Limb (tissue), 2 donors: ENCODE measurements at regions not wholly inside any gene's neighbourhood (a gene's known extent, or its start where the extent isn't known, plus 50 kb on each side); places are given as distances from the start of the nearest gene placed in this dataset.
"Not testable (repeated sequence)": the region's sequence is repeated elsewhere in the genome, so short reads cannot be mapped to it uniquely, and the experiment has no call there.

Source experiments
- DNase-seq, 2 donors: peaks; one replicate each; pipeline ENCODE4 v3.0.0-alpha.2; 2016; ENCODE audit errors: extremely low spot score in 2 of 2

DNA sequence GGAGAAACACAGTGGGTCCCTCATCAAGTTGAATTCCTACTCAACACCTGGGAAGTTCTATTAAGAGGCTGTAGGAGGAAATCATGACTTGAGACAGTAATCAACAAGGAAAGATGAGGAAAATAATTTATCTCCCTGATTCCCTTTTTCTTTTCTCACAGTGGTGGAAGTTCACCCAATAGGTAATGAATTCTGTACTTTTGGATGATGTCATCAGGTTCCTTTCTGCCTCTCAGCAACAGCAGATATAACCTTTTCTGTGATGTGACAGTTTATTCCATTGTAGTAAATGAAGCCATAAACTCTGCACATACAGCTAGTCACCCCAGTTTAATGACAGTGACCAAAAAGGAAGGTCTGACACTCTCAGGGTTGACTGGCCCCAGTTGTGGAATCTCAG lies 1265.0 kb downstream of the NXPH1 start:
- no peak for DNase-seq

DNA sequence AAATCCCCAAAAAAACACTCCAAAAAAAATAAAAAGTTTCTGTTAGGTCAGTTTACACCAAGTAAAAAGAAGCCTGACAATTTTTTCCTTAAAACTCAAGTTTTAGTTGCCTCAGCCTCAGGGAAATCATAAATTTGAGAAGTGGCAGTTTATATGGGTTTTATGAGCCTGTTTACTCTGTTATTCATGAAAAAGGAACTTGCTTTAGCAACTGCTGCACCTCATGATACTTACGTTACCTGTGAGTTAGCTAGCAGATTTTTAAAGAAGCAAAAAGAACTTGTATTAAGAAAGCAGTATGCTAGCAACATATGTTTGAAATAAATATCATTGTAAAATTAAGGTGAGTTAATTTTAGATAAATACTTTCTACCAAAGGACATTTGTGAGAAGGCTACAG lies 1264.5 kb upstream of the PHF14 start:
- no peak for DNase-seq

DNA sequence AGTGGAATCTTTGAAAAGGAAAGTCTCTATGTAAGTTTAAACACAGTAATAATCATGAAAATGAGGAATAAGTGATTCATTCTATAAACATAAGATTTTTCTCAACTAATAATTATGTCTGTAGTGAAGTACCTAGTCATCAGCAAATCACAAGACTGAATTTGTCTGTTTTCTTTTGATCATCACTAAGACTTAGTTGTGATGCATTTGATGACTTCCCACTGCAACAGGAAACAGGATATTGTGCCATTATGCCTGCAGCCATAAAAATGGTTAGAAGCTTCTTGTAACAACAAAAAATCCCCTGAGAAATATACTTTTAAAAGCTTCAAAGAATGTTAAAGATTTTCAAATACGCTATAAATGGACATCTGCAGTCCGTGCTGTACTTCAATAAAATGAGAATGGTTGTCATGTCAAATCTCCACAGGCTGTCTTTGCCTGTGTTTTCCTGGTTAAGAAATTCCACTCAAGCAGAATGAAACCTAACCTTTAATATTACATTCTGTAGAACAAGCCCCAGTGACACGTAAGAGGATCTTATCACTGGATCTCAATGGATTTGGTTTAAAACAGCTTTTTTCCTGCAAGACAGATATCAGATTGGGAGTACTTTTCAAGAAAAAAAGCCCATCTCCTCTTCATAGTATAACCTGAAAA lies 1262.3 kb upstream of the PHF14 start:
- DNase-seq = no peak

DNA sequence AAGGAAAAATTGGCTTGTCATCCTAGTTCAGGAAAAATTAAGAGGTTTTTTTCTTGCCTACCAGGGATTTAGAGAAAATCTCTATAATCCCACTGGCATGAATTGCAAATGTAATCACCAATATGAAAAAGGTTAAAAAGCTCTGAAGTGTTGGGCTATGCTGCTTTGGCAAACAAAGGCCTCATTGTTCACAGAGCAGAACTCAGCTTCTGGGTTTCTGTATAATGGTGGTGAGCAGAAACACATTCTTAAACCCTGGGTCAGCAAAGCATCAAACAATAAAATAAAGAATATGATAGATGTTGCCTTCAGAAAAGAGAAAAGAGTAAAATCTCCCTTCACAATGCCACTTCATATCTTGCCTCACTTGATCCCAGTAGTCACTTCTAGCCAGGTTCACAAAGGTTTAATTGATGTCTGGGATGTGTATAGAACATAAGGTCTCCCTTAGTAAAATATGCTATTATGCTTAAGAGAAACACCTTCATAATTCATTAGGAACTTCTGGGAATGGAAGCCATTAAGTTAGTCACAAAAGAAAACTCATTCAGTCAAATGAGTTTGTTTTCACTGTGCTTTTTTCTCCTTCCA lies 1255.5 kb upstream of the PHF14 start:
- no peak for DNase-seq

DNA sequence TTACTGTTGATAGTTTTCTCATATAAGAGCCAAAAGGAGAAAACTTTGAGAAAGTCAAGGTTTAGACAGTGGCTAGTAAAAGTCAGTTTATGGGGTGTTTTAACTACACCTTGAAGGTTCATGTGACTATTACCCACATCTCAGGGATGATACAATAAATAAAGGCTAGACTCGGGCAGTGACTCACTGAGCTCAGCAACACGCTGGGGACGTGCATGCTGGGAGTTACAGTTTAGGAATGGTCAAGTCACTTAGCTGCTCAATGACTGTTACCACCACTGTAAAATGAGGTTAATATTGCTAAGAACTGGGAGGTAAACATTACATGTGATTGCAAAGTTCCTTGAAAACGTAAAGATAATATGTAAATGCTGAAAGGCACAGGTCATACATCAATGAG lies 1254.4 kb upstream of the PHF14 start:
- no peak for DNase-seq

DNA sequence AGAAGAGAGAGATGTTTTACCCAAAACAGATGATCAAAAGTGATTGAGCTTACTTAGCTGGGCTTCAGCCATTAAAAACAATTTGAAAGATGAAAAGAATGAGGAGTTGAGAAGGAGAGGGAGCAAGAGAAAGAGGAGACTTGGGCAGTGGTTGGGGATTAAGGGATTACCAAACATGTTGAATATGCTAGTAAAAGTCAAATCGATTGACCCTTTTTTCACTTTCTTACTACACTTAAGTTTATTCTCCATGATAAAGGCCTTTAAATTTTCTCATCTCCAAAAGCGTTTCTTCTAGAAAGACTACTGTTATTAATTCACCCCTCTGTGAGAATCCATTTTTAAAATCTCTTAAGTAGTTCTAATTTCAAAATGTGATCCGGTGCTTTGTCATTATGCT lies 1254.0 kb upstream of the PHF14 start:
- DNase-seq = no peak

DNA sequence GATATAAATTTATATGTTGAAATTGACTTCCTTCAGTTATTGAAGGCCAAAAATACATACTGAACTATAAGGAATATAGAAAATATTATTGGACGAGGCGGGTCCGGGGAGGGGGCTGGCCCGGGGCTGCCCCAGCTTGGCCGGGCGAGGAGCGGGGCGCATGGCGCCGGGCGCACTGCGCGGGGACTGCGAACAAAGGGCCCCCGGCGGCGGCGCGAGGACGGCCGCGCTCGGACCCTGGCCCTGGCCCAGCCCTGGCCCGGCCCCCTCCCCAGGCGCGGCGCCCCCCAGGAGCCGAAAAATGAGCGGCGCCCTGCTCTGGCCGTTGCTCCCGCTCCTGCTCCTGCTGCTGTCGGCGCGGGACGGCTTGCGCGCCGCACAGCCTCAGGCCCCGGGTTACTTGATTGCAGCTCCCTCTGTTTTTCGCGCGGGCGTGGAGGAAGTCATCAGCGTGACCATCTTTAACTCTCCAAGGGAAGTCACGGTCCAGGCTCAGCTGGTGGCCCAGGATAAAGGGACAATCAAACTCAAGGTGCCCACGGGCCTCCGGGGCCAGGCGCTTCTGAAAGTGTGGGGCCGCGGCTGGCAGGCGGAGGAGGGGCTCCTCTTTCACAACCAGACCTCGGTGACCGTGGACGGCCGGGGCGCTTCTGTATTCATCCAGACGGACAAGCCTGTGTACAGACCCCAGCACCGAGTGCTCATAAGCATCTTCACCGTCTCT lies 1247.6 kb upstream of the PHF14 start:
- not testable (repeated sequence) for DNase-seq

DNA sequence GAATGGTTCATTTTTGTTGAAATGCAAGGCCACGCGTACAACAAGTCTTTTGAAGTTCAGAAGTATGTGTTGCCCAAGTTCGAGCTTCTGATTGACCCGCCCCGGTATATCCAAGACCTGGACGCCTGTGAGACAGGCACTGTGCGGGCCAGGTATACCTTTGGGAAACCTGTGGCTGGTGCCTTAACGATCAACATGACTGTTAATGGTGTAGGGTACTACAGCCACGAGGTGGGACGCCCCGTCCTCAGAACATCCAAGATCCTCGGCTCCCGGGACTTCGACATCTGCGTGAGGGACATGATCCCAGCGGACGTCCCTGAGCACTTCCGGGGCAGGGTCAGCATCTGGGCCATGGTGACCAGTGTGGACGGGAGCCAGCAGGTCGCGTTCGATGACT lies 1246.9 kb upstream of the PHF14 start:
- DNase-seq = not testable (repeated sequence)

DNA sequence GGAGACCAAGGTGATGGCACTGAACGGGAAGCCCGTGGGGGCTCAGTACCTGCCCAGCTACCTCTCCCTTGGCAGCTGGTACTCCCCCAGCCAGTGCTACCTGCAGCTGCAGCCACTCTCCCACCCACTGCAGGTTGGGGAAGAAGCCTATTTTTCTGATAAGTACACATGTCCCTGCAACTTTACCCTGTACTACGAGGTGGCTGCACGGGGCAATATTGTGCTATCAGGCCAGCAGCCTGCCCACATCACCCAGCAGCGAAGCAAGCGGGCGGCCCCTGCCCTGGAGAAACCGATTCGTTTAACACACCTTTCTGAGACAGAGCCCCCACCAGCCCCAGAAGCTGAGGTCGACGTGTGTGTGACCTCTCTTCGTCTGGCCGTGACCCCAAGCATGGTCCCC lies 1246.2 kb upstream of the PHF14 start:
- not testable (repeated sequence) for DNase-seq

DNA sequence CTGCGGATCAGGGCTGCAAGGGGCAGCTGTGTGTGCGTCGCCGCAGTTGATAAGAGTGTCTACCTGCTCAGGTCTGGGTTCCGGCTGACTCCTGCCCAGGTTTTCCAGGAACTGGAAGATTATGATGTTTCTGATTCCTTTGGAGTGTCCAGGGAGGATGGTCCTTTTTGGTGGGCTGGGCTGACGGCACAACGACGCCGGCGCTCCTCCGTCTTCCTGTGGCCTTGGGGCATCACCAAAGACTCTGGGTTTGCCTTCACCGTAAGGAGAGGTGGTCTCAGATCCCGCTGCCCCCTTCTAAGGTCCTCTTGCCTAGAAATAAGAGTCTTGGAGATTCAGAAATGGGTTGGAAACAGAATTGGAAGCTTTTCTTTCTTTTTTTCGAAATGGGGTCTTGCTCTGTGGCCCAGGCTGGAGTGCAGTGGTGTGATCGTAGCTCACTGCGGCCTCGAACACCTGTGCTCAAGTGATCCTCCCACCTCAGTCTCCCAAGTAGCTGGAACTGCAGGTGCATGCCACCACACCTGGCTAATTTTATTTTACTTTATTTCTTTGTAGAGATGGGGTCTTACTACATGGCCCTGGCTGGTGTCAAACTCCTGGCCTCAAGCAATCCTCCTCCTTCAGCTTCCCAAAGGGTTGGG lies 1245.5 kb upstream of the PHF14 start:
- DNase-seq = not testable (repeated sequence)

DNA sequence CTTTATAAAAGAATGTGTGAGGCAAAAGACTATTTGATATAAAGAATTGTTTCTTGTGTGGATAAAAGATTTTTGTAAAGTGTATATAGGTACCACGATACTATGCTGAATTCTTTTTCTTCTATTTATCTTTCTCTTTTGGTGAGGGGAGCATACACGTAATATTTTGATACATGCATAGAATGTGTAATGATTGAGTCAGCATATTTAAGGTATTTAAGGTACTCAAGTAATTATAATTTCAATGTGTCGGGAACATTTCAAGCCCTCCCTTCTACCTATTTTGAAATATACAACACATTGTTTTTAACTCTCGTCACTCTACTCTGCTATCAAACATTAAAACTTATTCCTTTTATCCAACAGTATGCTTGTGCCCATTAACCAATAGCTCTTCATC lies 1221.6 kb upstream of the PHF14 start:
- no peak for DNase-seq

DNA sequence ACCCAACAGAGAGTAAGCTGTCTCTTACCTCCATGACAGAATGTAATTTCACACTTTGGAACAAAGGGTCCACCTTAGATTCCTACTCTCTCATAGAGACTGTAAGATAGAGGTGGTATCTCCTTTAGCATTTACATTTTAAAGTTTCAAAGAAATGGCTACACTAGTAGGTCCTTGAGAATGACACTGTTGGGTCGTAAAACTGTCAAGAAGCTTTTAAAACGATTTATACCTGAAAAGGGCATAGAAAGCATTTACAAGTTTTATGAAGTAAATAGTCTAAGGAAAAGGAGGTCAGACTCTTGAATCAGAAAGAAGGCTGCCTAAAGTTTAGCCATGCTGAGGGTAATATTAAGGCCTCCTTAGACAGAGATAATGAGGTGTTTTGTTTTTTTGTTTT lies 1212.4 kb upstream of the PHF14 start:
- DNase-seq = no peak

DNA sequence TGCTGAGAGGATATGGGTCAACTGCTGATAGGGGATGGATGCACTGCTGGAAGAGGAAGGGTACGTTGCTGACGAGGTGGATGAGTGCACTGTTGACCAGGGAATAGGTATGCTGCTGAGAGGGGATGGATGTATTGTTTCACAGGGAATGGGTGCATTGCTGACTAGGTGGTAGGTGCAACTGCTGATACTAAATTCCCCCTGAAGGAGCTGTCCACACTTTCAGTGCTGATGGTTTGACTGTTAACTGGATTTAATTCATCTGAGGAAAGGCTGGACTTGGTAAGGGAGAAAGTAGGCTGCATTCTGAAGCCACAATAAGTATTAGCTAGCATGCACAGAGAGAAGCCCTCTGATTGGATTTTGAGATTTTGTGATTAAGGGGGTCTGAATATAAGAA lies 1196.8 kb upstream of the PHF14 start:
- DNase-seq = no peak

DNA sequence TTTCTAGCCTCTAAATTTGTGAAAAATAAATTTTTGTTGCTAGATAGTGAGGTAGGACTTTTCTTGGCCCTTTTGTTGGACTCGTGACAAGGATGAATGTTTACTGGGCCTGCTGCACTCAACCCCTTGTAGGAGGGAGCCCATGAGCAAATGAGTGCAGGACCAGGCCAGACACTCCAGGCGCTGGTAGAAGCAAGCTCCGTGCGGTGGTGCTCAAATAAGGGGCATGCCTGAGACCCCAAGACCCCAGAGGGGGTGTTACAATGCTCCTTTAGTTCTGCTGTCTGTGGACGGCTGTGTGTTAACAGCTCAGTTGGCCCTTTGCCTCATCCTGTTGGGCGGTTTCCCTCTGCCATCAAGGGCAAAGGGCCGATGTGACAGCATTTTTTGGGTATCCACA lies 1195.3 kb upstream of the PHF14 start:
- no peak for DNase-seq

DNA sequence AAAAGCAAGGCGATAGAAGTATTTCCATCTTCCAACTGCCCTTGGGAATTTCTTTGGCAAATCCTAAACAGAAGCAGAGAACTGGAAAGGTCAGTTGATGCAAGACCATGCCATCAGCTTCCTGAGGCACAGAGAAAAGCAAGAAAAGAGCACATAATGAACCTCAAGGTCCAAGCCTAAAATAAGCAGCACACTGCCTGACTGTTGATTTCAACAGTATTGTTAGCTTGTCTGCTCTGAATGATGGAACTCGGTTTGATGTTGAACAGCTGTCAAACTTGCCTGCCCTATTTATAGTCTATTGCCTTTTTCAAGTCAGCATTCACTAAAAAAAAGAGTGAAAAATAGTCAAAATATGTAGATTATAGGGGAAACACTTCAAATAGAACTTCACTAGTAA lies 1192.0 kb upstream of the PHF14 start:
- no peak for DNase-seq

DNA sequence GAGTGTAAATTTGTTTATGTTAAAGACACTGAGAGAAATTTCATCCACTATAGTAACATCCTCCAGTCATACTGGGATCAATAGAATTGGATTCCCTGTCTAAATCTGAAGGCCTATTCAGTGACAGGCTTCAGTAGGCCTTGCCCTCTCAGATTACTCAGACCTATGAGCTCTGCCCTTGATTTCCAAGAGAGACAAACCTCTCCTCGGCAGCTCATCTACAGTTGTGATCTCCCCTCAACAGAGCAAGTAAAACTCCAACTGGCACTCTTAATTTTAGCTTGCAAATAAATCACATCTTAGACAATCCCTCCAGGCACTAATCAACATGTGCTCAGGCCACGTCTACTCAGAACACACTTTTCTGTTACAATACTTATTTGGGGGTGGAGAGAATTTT lies 1191.4 kb upstream of the PHF14 start:
- DNase-seq = no peak

DNA sequence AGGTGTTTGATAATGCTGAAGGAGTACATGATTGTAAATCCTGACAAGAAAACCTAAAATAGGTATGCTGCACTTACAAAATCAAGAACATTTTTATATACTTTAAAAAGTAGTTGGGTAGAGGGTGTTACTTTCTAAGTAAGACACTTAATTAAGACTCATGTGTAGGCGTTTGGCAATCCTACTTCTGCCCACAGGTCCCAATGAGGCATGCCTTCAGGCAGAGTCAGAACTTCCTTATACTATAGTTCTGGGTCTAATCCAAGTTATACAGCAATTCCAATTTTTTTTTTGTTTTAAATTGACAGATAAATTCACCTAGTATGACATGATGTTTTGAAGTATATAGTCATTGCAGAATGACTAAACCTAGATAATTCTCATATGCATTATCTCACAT lies 1188.5 kb upstream of the PHF14 start:
- DNase-seq = no peak

DNA sequence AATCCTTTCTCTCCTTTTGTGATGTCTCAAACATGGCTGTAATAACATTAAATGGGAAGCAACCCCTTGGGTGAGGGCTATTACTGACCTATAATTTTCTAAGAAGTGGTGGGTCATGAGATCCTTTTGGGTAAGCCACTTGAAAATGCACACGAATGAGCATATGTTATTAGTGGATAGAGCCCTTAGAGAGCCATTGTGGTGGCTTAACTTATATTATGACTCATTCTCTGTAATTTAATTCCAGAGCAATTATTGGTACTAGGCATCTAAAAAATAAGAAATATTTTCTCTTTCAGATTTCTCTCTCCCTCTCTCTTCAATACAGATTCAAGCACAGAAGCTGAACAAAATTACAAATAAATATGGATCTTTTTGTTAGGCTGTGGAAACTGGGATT lies 1177.4 kb upstream of the PHF14 start:
- no peak for DNase-seq

DNA sequence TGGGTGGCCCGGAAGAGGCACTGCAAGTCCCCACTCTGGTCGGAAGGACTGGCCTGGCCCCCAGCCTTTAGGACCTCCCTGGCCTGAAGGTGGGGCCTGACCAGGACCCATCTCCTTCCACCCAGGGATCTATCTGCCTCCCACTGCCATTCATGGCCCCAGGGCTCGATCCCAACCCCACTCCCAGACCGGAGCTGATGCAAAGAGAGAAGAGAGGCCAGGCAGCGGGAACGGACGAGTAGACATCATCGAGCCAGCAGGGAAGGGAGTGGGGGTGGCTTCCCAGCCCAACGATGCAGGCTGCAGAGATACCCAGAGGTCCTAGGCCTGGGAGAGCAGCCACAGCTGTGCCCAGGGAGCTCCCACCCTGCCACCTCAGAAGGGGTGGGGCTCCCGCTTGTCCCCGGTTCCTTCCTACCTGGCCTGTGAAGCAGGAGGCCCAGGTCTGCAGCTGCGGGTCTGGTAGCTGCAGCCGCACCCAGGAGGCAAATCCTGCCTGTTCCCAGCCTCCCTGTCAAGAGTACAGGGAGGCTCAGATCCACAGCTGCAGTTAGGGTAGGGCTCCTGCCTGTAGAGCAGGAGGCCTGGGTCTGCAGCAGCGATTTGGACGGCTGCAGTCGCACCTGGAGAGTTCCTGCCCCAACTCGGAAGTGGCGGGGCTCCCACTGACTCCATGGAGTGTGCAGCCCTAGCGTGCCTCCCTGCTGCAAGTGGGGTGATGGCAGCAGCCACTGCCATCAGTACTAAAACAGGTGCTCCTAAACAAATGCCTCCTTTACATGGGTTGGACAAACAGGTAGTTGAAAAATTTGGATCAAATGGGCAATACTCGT lies 1151.0 kb upstream of the PHF14 start:
- no peak for DNase-seq

DNA sequence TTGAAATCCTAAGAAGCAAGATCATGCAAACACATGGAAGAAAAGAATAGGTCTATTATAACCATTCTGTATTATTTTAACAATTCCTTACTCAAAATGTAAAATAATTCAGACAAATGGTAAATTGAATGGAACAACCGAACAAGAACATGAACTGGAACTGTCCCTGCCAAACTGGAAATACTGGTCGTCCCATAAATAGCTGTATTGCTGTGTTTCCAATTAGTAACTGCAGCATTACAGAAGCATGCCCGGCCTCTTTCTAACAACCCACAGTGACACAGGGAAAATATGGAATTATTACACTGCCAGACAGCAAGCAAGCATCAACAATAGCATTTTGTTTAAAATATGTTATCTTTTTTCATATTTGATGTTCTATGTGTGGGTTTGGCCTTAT lies 1138.5 kb upstream of the PHF14 start:
- DNase-seq = no peak

DNA sequence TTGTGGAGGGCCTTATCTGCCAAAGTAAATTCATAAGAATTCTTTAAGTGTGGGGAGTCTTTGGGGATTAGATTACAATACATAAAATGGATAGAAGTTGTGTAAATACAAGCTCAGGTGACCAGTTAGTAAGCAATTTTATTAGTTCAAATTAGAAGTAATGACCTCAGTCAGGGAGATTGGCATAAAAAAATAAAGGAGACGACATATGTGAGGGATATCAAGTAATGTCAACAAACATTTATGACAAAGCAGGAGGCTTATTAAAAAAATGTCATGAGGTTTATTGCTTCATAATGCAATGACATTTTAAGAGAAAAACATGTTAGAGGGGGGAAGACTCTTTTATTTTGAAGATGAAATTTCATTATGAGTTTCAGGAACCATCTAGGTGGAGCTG lies 1137.0 kb upstream of the PHF14 start:
- DNase-seq = no peak

DNA sequence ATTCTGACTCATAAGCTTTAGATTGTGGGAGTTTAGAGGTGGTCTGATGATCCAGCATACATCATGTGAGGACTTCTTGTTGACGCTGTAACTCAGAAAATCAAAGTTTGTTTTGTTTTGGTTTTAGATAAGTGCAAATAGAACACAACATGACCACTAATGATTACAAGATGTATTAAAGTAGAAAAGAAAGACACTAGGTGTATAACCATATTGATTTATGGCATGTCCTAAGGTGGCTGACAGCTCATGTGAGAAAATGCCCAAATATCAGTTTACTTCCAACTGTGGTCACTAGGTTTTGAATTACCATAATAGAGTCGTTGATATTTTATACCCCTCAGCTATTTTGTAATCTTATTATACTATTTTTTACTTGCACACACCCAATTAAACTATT lies 1131.4 kb upstream of the PHF14 start:
- no peak for DNase-seq
